Mucosa of descending colon (tissue), 3 donors: ENCODE measurements at regions not wholly inside any gene's neighbourhood (a gene's known extent, or its start where the extent isn't known, plus 50 kb on each side); places are given as distances from the start of the nearest gene placed in this dataset.

ENCODE experiments used
- ATAC-seq: fragments of 200-7000 bp; cut with Tn5 transposase; one replicate; pipeline ENCODE4 v1.9.1; 2020; ENCODE audit warnings: mild to moderate bottlenecking, moderate library complexity
- DNase-seq, 3 donors: peaks; one replicate each; pipeline ENCODE4 v3.0.0-alpha.2; 2020
- H3K36me3 ChIP-seq: fragments of 200-600 bp; one replicate; pipeline ENCODE4 v1.8.0; 2021; ENCODE audit warnings: low read depth, mild to moderate bottlenecking
- H3K4me1 ChIP-seq: fragments of 200-600 bp; one replicate; pipeline ENCODE4 v1.8.0; 2021; ENCODE audit warnings: low read depth, mild to moderate bottlenecking
- H3K4me3 ChIP-seq: fragments of 200-600 bp; one replicate; pipeline ENCODE4 v1.8.0; 2021; ENCODE audit warnings: mild to moderate bottlenecking
- H3K9me3 ChIP-seq: fragments of 200-600 bp; one replicate; pipeline ENCODE4 v1.8.0; 2021; ENCODE audit warnings: mild to moderate bottlenecking
- CTCF ChIP-seq: fragments of 200-600 bp; IDR thresholded peaks from one replicate; pipeline ENCODE4 v1.8.0; 2022; ENCODE audit warnings: antibody characterized with exemption, mild to moderate bottlenecking
- intact Hi-C, 2 donors: fragments of 100-400 bp; cut with DNase I in 1 of 2; cut with micrococcal nuclease in 1 of 2; formaldehyde crosslinking; loops; one replicate each; pipeline versions ENCODE4 v1.11.0 to v1.11.1; 2022; cut with DNase I, micrococcal nuclease
- donor health status: DM: no; HTN: no; CAD: no; lungs with moderate emphysema.
- donor health status: DM: no; HTN: no; CAD: no.
- donor health status: DM: no; HTN: yes; CAD: no.

- no peak for TF ChIP-seq CTCF
- ATAC-seq (no peak), DNase-seq (no peak)
- H3K36me3 ChIP-seq: no peaks in the 10 kb centered on the region
- intact Hi-C loops: no loop called here
- H3K4me1 ChIP-seq: no peaks in the 10 kb centered on the region
- no peak overlapping the region for H3K4me3 ChIP-seq
- no peaks in the 10 kb centered on the region for H3K9me3 ChIP-seq
Observed at GRCh38 chr12:70101064-70101463, 142.2 kb upstream of the CNOT2 start.

- no peak for TF ChIP-seq CTCF
- peaks cover 9% of the 10 kb centered on the region for H3K9me3 ChIP-seq
- no peaks in the 10 kb centered on the region for H3K4me1 ChIP-seq
- no peaks in the 10 kb centered on the region for H3K36me3 ChIP-seq
- no peak overlapping the region for H3K4me3 ChIP-seq
- intact Hi-C loops: no loop called here
- DNase-seq (no peak), ATAC-seq (peak; percentile 99)
Observed at GRCh38 chr12:70106347-70106746, 136.9 kb upstream of the CNOT2 start.

- DNase-seq: no peak
- Histone ChIP-seq H3K36me3 (no peaks in the 10 kb centered on the region), H3K4me1 (no peaks in the 10 kb centered on the region), H3K4me3 (no peak overlapping the region), H3K9me3 (peaks cover 9% of the 10 kb centered on the region)
- intact Hi-C loops: no loop called here
- no peak for ATAC-seq
- no peak for TF ChIP-seq CTCF
Observed at GRCh38 chr12:70110085-70110484, 133.1 kb upstream of the CNOT2 start.

- intact Hi-C loops: no loop called here
- no peaks in the 10 kb centered on the region for H3K36me3 ChIP-seq
- no peak overlapping the region for H3K4me3 ChIP-seq
- peaks cover 5% of the 10 kb centered on the region for H3K4me1 ChIP-seq
- DNase-seq: no peak
- ATAC-seq: peak; percentile 84
- no peaks in the 10 kb centered on the region for H3K9me3 ChIP-seq
- no peak for TF ChIP-seq CTCF
Observed at GRCh38 chr12:70117670-70118069, 125.6 kb upstream of the CNOT2 start.

- intact Hi-C loops: no loop called here
- H3K9me3 ChIP-seq: no peaks in the 10 kb centered on the region
- no peak for TF ChIP-seq CTCF
- no peak for DNase-seq
- ATAC-seq: no peak
- H3K36me3 ChIP-seq: no peaks in the 10 kb centered on the region
- H3K4me3 ChIP-seq: no peak overlapping the region
- H3K4me1 ChIP-seq: peaks cover 5% of the 10 kb centered on the region
Observed at GRCh38 chr12:70120970-70121369, 122.3 kb upstream of the CNOT2 start.

- Histone ChIP-seq H3K4me3 (no peak overlapping the region), H3K36me3 (no peaks in the 10 kb centered on the region), H3K9me3 (no peaks in the 10 kb centered on the region), H3K4me1 (peaks cover 5% of the 10 kb centered on the region)
- TF ChIP-seq CTCF: no peak
- intact Hi-C loops: no loop called here
- ATAC-seq (peak; percentile 94), DNase-seq (no peak)
Observed at GRCh38 chr12:70121562-70121961, 121.7 kb upstream of the CNOT2 start.
